Stimulated activated CD8-positive, alpha-beta memory T cell treated with anti-CD3 and anti-CD28 coated beads, Interleukin-7, amount 100 ng/mL, for 4 hours (primary cell): ENCODE measurements at regions not wholly inside any gene's neighbourhood (a gene's known extent, or its start where the extent isn't known, plus 50 kb on each side); places are given as distances from the start of the nearest gene placed in this dataset.
"Not testable (repeated sequence)": the region's sequence is repeated elsewhere in the genome, so short reads cannot be mapped to it uniquely, and the experiment has no call there.

Source experiments
- DNase-seq, 2 donors: peaks; one replicate each; pipeline ENCODE4 v3.0.0-alpha.2; 2020; ENCODE audit warnings: low read depth in 2 of 2

- DNase-seq: not testable (repeated sequence)
Observed at GRCh38 chr10:77740396-77740795, 102.8 kb upstream of the KCNMA1 start.

GRCh38 chr10:77738496-77739158 is 101.0 kb upstream of the KCNMA1 start:
- DNase-seq: no peak

GRCh38 chr10:77737608-77738007 is 100.0 kb upstream of the KCNMA1 start:
- no peak for DNase-seq

DNA sequence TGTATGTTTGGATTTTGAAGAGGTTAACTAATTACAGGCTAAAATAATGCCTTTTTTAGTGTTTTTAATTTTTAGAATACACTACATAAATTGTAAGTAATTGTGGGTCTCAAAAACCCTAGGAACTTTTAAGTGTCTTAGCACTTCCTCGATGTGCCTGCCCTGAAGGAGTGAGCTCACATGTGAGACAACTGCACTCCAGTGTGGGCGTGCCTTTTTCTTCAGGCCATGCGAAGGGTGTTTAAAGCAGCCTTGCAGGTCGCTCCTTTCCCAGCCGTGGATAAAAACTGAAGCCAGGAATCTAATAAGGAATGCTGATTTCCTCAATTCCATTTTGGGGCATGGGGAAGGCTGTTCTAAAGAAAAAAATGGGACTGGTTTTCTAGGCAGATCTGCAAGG is 97.5 kb upstream of the KCNMA1 start:
- DNase-seq: not testable (repeated sequence)

GRCh38 chr10:77732213-77733003 is 94.8 kb upstream of the KCNMA1 start:
- no peak for DNase-seq

GRCh38 chr10:77727481-77727880 is 89.9 kb upstream of the KCNMA1 start:
- DNase-seq: no peak

DNA sequence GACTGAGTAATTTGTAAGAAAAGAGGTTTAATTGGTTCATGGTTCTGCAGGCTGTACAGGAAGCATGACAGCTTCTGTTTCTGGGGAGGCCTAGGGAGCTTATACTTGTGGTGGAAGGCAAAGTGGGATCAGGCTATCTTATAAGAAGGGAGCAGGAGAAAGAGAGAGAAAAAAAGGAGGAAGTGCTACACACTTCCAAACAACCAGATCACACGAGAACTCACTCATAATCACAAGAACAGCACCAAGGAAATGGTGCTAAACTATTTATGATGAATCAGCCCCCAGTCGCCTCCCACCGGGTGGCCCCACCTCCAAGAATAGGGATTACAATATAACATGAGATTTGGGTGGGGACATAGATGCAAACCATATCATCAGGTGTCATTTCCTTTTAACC is 89.1 kb upstream of the KCNMA1 start:
- DNase-seq: no peak

- DNase-seq: no peak
Observed at GRCh38 chr10:77726301-77726700, 88.7 kb upstream of the KCNMA1 start.

DNA sequence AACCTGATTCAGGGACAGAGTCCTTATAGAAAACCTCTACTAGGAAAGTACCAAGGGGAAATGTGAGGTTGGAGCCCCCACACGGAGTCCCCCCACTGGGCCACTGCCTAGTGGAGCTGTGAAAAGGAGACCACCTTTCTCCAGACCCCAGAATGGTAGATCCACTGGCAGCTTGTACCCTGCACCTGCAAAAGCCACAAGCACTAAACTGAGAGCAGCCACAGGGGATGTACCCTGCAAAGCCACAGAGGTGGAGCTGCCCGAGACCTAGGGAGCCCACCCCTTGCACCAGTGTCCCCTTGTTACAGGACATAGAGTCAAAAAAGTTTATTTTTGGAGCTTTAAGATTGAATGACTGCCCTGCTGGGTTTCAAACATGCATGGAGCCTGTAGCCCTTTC is 87.2 kb upstream of the KCNMA1 start:
- DNase-seq: no peak

DNA sequence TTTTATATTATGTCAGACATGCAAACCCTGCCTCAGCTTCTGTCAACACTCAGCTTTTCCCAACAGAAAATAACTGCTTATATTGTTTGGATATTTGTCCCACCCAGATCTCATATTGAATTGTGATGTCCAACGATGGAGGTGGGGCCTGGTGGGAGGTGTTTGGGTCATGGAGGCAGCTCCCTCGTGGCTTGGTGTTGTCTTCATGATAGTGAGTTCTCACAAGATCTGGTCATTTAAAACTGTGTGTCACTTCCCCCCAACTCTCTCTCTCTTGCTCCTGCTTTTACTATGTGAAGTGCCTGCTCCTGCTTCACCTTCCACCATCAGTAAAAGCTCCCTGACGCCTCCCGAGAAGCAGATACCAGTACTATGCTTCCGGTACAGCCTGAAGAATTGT is 85.8 kb upstream of the KCNMA1 start:
- DNase-seq: no peak

DNA sequence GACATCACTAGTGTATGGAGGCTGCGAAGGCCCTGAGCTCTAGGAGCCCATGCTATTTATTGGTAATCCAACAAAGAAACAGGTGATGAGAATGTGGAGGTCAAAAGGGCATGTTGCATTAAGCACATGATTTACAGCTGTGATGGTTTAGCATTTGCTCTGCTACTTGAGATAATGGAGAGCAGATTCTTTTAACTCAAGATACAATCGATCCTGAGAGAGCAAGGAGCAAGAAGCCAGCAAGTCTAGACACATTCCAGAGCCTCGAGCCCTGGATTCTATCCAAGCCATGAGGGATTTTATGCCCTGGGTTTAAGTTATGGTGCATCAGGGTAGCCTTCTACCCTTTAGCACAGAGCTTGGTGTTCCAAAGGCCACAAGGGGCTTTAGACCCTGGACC is 85.3 kb upstream of the KCNMA1 start:
- DNase-seq: not testable (repeated sequence)

- DNase-seq: no peak
Observed at GRCh38 chr10:77721815-77722214, 84.2 kb upstream of the KCNMA1 start.

DNA sequence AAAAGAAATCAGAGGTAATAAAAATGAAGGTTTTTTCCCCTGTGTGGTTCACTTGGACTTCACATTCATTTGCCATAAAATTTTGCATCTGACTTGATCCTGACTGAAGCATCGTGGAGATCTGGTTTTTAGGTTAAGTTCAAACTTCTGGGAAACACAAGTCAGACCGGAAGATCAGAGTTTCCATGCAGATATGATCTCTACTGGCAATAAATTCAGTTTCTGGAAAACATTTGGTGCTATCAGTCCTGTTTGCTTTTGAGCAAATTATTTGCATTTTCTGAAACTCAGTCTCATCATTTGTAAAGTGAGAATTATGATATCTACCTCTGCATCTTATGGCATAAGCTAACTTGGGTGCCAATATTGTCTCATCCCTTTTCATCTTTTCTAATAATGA is 81.3 kb upstream of the KCNMA1 start:
- no peak for DNase-seq

DNA sequence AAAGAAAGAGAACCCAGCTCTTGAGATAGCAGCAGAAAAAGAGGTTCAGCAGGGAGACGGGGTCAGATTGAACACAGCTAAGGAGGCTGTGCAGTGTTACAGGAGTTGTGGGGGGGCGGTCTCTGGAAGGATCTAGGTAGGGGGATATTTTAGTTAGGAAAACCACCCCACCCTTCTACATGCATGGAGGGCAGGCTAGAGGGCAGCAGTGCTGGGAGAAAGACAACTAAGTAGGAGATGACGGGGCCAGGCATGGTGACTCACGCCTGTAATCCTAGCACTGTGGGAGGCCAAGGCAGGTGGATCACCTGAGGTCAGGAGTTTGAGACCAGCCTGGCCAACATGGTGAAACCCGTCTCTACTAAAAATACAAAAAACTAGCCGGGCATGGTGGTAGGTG is 80.7 kb upstream of the KCNMA1 start:
- DNase-seq: not testable (repeated sequence)

DNA sequence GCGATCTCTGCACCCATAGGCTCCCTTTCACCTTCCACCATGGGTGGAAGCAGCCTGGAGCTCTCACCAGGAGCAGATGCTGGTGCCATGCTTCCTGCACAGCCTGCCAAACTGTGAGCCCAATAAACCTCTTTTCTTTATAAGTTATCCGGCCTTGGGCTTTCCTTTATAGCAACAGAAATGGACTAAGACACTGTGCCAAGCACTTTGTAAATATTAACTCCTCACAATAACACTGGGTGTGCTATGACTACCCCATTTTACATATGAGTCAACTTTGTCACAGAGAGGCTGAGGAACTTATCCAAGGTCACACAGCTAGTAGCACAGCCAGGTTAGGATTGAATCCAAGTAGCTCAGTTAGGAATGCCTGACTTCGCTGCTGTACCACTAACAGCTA is 79.7 kb upstream of the KCNMA1 start:
- DNase-seq: no peak

DNA sequence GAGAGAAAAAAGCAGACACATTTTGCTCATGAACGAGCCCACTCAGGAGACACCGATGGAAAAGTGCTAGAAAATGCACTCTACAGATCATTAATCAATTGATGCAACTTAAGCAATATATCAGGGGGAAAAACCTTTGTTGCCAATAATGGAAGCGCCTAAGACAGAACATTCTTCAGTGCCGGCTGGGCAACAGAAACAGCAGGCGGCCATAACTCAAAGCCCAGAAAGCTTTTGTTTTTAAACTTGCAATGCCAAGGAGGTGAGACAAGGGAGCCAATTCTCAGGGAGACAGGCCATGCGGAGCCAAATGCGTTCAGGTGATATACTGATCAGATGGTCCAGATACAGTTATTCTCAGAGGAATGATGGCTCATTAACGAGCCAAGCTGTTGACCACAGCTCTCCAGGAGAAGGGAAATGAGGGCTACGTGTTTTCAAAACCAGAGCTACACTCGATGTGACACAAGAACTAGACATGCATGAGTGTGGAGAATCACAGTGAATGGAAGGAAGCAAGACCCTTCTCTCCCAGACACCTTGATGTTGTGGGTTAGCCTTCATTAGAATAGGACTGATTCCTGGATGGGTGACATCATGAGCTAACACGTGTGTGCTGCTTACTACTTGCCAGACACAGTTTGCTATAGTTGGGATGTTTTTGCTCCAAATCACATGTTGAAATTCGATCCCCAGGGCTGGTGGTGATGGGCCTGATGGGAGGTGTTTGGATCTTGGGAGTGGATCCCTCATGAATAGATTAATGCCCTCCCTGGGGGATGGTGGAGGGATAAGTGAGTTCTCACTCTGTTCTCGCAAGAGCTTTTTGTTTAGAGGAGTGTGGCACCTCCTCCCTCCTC is 79.1 kb upstream of the KCNMA1 start:
- no peak for DNase-seq

GRCh38 chr10:77715536-77715935 is 77.9 kb upstream of the KCNMA1 start:
- DNase-seq: no peak

DNA sequence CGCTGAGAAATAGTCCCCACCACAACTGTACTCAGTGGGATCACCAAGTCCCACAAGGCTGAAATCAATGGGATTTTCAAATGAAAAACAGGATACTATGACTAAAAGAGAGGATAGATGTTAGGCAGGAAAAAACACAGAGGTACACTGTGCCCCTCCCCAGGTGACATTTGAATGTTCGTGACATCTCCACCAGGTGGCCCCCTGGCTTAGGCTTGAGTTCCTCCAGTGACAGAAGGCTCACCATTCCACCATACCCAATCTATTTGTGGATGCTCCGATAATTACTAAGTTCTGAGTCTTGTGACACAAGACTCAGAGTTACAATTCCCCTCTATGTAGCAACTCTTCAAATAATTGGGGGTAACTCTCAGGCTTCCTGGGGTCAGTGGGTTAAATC is 77.5 kb upstream of the KCNMA1 start:
- DNase-seq: no peak

DNA sequence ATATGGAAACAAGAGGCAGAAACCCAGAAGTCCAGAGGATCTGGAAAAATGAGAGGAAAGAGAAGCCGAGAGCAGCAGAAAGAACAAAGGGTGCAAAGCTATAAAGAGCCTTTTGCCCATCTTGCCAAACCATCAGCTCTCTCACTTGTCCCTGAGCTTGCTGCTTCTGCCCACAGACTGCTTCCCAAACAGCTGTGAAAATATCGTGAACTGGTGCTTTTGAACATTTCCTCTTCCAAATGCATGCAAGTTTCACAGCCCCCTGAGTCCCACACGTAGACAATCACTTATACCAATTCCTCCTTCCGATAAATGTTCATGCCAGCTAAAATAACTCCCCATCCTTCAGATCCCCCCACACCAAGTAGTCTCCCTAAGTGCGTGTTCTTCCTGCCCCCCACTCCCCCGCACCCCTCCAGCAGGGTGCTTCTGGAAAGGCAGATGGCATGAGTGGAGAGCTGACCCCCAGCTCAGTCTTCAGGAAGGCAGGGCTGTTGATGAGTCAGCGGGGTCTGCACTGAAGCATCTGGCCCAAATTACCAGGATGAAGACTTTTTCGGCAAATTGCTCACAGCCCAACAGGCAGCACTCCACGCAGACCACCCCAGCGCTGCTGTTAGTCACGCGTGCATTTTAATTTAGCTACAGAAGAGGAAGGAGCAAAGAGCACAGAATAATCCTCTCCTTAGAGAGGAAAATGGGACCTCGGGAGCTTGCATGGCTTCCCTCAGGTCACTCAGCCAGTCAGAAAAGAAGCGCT is 76.1 kb upstream of the KCNMA1 start:
- no peak for DNase-seq

DNA sequence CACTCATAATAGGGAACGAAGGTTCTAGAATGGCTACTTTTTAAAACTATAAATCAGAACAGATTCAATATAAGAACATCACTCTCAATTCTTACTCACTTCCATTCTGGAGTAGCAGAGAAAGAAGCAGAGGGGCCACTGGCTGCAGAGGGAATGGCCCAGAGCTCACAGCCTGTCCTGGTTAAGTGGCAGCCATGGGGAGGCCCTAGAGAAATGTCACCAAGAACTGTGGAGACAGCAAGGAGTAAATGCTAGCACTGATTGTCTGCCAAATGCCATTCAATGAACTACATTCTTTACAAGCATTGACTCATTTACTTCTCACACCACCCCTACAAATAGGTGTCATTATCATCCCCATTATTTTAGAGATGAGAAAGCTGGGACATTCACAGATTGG is 74.6 kb upstream of the KCNMA1 start:
- DNase-seq: no peak

GRCh38 chr10:77711683-77712049 is 74.1 kb upstream of the KCNMA1 start:
- no peak for DNase-seq
